PFSK-1 (cell line): ENCODE measurements at regions not wholly inside any gene's neighbourhood (a gene's known extent, or its start where the extent isn't known, plus 50 kb on each side); places are given as distances from the start of the nearest gene placed in this dataset.

Experiments used
- FOXP2 ChIP-seq: optimal IDR thresholded peaks from 2 replicates; pipeline ENCODE3; 2011; ENCODE audit warnings: borderline replicate concordance, control low read depth, inconsistent platforms; ENCODE audit not compliant: insufficient read depth; ENCODE audit errors: extremely low read length, extremely low read depth
- POLR2AphosphoS5 ChIP-seq: IDR thresholded peaks from 2 replicates; pipeline ENCODE4 v1.6.1; 2012; ENCODE audit warnings: low read depth, mild to moderate bottlenecking, control low read depth, low read length, moderate library complexity
- SIN3A ChIP-seq: IDR thresholded peaks from 2 replicates; pipeline ENCODE4 v1.6.1; 2012; ENCODE audit warnings: mild to moderate bottlenecking, low read length, moderate library complexity, borderline replicate concordance; ENCODE audit not compliant: insufficient read depth
- TAF1 ChIP-seq: IDR thresholded peaks from 2 replicates; pipeline ENCODE4 v1.6.1; 2012; ENCODE audit warnings: low read length, control low read depth, borderline replicate concordance; ENCODE audit not compliant: insufficient read depth
- TF ChIP-seq, protein P1 (sequence below), 2 experiments: IDR thresholded peaks; 2 replicates each; pipeline versions ENCODE4 v1.6.1 to v1.8.0; 2011 to 2012; ENCODE audit warnings: low read depth in 2 of 2, low read length in 2 of 2, control low read depth in 1 of 2, inconsistent platforms in 1 of 2, mild to moderate bottlenecking in 1 of 2, moderate library complexity in 1 of 2; ENCODE audit not compliant: insufficient read depth in 1 of 2

- TF ChIP-seq POLR2AphosphoS5 (no peak), TAF1 (no peak), SIN3A (no peak), FOXP2 (no peak)
- TF ChIP-seq, protein P1, sequence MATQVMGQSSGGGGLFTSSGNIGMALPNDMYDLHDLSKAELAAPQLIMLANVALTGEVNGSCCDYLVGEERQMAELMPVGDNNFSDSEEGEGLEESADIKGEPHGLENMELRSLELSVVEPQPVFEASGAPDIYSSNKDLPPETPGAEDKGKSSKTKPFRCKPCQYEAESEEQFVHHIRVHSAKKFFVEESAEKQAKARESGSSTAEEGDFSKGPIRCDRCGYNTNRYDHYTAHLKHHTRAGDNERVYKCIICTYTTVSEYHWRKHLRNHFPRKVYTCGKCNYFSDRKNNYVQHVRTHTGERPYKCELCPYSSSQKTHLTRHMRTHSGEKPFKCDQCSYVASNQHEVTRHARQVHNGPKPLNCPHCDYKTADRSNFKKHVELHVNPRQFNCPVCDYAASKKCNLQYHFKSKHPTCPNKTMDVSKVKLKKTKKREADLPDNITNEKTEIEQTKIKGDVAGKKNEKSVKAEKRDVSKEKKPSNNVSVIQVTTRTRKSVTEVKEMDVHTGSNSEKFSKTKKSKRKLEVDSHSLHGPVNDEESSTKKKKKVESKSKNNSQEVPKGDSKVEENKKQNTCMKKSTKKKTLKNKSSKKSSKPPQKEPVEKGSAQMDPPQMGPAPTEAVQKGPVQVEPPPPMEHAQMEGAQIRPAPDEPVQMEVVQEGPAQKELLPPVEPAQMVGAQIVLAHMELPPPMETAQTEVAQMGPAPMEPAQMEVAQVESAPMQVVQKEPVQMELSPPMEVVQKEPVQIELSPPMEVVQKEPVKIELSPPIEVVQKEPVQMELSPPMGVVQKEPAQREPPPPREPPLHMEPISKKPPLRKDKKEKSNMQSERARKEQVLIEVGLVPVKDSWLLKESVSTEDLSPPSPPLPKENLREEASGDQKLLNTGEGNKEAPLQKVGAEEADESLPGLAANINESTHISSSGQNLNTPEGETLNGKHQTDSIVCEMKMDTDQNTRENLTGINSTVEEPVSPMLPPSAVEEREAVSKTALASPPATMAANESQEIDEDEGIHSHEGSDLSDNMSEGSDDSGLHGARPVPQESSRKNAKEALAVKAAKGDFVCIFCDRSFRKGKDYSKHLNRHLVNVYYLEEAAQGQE (IDR thresholded peaks at IDR 0.05; ENCODE audit: insufficient read depth in 1 of 2, low read depth in 2 of 2, low read length in 2 of 2), result no peak
These were observed 183.3 kb upstream of the ARID1B start for GRCh38 chr6:156593893-156594292.
